GM18909 (cell line): ENCODE measurements at regions not wholly inside any gene's neighbourhood (a gene's known extent, or its start where the extent isn't known, plus 50 kb on each side); places are given as distances from the start of the nearest gene placed in this dataset.

Experiments
- ATAC-seq: cut with Tn5 transposase; IDR thresholded peaks from one replicate; pipeline ENCODE4 v1.9.1; 2021; ENCODE audit warnings: mild to moderate bottlenecking; ENCODE audit not compliant: unreplicated experiment, poor library complexity

DNA sequence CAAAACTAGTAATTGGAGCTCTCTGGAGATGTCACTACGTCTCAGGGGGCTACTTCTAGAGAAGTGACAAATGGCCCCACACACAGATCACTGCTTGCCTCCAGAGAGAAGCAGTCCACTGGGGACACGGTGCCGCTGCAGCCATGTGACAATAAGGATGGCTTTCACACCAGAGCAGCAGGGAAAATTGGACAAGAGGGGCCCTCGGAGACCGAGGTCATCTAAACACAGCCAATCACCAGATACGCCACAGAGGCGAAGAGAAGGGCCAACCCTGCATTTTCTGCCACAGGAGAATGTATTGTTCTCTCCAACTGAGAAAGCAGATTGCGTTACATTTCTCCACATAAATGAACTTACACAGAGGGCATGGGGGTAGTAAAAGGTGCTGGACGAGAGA, 51.2 kb upstream of the TIAM1 start:
- ATAC-seq, result no peak

DNA sequence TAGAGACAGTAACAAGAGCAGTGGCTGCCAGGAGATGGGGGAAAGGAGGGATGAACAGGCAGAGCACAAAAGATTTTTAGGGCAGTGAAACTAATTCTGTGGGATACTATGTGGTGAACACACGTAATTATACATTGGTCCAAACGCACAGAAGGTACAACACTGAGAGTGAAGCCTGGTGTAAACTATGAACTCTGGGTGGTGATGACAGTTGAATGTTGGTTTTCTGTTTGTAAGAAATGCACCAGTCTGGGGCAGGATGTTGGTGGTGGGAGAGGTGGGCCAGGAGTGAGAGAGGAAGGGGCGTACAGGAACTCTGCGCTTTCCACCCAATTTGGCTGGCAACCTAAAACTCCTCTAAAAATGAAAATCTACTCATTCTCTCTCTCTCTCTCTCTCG, 50.2 kb upstream of the TIAM1 start:
- no peak for ATAC-seq
